ENCODE measurements at regions not wholly inside any gene's neighbourhood (a gene's known extent, or its start where the extent isn't known, plus 50 kb on each side); places are given as distances from the start of the nearest gene placed in this dataset.

DNA sequence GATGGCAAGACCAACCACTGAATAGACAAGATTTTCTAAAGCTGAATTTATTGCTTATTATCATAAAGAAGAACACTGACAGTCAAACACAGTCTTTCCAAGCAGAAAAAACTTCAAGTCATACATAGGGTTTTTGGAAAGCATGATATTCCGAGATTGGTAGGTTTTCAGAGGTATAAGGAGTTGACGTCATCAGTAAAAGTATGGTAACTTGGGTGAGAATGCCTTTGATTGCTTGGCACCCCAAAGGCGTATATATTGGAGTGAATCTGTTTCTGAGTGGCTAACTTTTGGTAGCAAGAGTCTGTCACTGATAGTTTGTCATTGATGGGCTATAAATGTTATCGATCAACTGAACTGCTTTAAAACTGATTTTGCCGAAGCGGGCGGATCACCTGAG lies 227.9 kb upstream of the CNTN4 start:
- intact Hi-C loops (cut with micrococcal nuclease; ENCODE audit: unreplicated experiment): no loop called here
- ChIA-PET POLR2A (ENCODE audit: low non-redundant PET) (no interaction called here), CTCF (no interaction called here)
- DNase-seq (ENCODE audit: low spot score): no peak
- H3K9me3 ChIP-seq (ENCODE audit: low read depth, low read length, poor library complexity, severe bottlenecking): no peaks in the 10 kb centered on the region
- BruUV-seq (replicated peaks): no TSS peak
- no peaks in the 10 kb centered on the region for H3K4me1 ChIP-seq (ENCODE audit: insufficient read depth, low read length, poor library complexity, severe bottlenecking)
- no peak for TF ChIP-seq EZH2 (IDR thresholded peaks at IDR 0.05; ENCODE audit: borderline replicate concordance, low read depth, low read length, poor library complexity, severe bottlenecking)
- TF ChIP-seq, protein P1, sequence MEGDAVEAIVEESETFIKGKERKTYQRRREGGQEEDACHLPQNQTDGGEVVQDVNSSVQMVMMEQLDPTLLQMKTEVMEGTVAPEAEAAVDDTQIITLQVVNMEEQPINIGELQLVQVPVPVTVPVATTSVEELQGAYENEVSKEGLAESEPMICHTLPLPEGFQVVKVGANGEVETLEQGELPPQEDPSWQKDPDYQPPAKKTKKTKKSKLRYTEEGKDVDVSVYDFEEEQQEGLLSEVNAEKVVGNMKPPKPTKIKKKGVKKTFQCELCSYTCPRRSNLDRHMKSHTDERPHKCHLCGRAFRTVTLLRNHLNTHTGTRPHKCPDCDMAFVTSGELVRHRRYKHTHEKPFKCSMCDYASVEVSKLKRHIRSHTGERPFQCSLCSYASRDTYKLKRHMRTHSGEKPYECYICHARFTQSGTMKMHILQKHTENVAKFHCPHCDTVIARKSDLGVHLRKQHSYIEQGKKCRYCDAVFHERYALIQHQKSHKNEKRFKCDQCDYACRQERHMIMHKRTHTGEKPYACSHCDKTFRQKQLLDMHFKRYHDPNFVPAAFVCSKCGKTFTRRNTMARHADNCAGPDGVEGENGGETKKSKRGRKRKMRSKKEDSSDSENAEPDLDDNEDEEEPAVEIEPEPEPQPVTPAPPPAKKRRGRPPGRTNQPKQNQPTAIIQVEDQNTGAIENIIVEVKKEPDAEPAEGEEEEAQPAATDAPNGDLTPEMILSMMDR (conservative IDR thresholded peaks at IDR 0.05; ENCODE audit: low read depth, low read length): no peak
- no peak overlapping the region for H3K4me3 ChIP-seq (ENCODE audit: low read depth, low read length, poor library complexity, severe bottlenecking)
- no peaks in the 10 kb centered on the region for H3K27me3 ChIP-seq (replicated peaks; ENCODE audit: insufficient read depth, low read depth, low read length, poor library complexity)
- H3K27ac ChIP-seq (ENCODE audit: low read depth, low read length, poor library complexity, severe bottlenecking): no peak overlapping the region
- no peaks in the 10 kb centered on the region for H3K36me3 ChIP-seq (ENCODE audit: insufficient read depth, low read length, poor library complexity, severe bottlenecking)

DNA sequence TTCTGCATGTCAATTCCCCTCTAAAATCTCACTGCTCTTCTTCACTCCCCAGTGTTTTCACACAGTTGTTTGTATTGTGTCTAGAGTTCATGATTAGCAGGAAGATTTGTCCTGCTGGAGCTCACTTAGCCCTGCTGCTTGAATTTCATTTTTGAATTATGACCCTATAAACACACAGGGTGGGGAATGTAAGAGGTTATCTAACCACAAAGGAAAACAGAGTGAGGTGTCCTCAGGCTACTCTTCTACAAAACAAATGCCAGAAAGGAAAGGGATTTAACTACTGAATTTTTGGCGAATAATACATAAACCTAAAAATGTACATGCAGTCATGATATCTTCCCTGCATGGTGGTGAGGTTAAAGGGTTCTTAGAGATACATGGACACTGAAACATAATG lies 215.1 kb upstream of the CNTN4 start:
- no peaks in the 10 kb centered on the region for H3K4me1 ChIP-seq (ENCODE audit: insufficient read depth, low read length, poor library complexity, severe bottlenecking)
- ChIA-PET CTCF (no interaction called here), POLR2A (ENCODE audit: low non-redundant PET) (no interaction called here)
- intact Hi-C loops (cut with micrococcal nuclease; ENCODE audit: unreplicated experiment): no loop called here
- no peaks in the 10 kb centered on the region for H3K9me3 ChIP-seq (ENCODE audit: low read depth, low read length, poor library complexity, severe bottlenecking)
- no peaks in the 10 kb centered on the region for H3K27me3 ChIP-seq (replicated peaks; ENCODE audit: insufficient read depth, low read depth, low read length, poor library complexity)
- no peak overlapping the region for H3K27ac ChIP-seq (ENCODE audit: low read depth, low read length, poor library complexity, severe bottlenecking)
- DNase-seq (ENCODE audit: low spot score): no peak
- BruUV-seq (replicated peaks): no TSS peak
- TF ChIP-seq, protein P1 (conservative IDR thresholded peaks at IDR 0.05; ENCODE audit: low read depth, low read length): no peak
- H3K4me3 ChIP-seq (ENCODE audit: low read depth, low read length, poor library complexity, severe bottlenecking): no peak overlapping the region
- no peaks in the 10 kb centered on the region for H3K36me3 ChIP-seq (ENCODE audit: insufficient read depth, low read length, poor library complexity, severe bottlenecking)

DNA sequence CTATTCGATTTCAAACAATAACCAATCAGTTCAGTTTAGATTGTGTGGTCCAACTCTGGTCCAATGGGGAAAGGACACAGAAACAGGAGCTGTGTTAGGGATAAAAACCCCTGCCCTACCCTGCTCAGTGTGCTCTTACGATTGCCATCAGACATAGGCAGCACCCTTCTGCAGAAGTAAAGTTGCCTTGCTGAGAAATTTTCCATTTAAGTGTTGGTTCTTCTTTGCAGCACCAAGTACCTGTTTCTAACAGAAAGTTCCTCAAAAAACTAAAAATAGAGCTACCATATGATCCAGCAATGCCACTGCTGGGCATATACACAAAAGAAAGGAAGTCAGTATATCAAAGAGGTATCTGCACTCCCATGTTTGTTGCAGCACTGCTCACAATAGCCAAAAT lies 206.2 kb upstream of the CNTN4 start:
- no TSS peak for BruUV-seq (replicated peaks)
- TF ChIP-seq, protein P1 (conservative IDR thresholded peaks at IDR 0.05; ENCODE audit: low read depth, low read length): no peak
- no peak for TF ChIP-seq EZH2 (IDR thresholded peaks at IDR 0.05; ENCODE audit: borderline replicate concordance, low read depth, low read length, poor library complexity, severe bottlenecking)
- Histone ChIP-seq H3K27ac (ENCODE audit: low read depth, low read length, poor library complexity, severe bottlenecking) (no peak overlapping the region), H3K9me3 (ENCODE audit: low read depth, low read length, poor library complexity, severe bottlenecking) (peaks cover 23% of the 10 kb centered on the region), H3K4me1 (ENCODE audit: insufficient read depth, low read length, poor library complexity, severe bottlenecking) (no peaks in the 10 kb centered on the region), H3K27me3 (replicated peaks; ENCODE audit: insufficient read depth, low read depth, low read length, poor library complexity) (no peaks in the 10 kb centered on the region), H3K4me3 (ENCODE audit: low read depth, low read length, poor library complexity, severe bottlenecking) (no peak overlapping the region), H3K36me3 (ENCODE audit: insufficient read depth, low read length, poor library complexity, severe bottlenecking) (no peaks in the 10 kb centered on the region)
- CTCF ChIA-PET: no interaction called here
- DNase-seq (ENCODE audit: low spot score): no peak
- POLR2A ChIA-PET (ENCODE audit: low non-redundant PET): no interaction called here
- intact Hi-C loops (cut with micrococcal nuclease; ENCODE audit: unreplicated experiment): no loop called here

Measured in A673 (cell line).